ENCODE measurements at regions not wholly inside any gene's neighbourhood (a gene's known extent, or its start where the extent isn't known, plus 50 kb on each side); places are given as distances from the start of the nearest gene placed in this dataset.

DNA sequence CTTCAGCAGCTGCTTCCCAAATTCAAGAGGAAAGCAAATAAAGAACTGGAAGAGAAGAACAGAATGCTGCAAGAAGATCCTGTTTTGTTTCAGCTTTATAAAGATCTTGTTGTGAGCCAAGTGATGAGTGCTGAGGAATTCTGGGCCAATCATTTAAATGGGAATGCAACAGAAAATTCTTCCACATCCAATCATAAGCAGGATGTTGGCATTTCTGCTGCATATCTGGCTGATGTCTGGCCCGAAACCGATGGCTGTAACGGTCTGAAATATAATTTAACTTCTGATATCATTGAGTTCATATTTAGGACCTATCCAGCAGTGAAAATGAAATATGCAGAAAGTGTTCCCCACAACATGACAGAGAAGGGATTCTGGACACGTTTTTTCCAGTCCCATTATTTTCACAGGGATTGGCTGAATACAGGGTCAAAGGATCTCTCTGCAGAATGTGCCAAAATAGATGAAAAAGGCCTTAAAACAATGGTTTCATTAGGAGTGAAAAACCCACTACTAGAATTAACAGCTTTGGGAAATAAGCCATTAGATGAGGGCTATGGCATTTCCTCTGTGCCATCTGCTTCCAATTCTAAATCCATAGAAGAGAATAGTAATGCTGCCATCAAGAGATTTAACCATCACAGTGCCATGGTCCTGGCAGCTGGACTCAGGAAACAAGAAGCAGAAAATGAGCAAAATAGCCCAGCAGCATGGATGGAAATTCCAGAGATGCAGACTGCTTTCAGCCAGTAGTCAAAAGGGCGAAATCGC, 175.6 kb downstream of the MC4R start:
- TF ChIP-seq, protein P1, sequence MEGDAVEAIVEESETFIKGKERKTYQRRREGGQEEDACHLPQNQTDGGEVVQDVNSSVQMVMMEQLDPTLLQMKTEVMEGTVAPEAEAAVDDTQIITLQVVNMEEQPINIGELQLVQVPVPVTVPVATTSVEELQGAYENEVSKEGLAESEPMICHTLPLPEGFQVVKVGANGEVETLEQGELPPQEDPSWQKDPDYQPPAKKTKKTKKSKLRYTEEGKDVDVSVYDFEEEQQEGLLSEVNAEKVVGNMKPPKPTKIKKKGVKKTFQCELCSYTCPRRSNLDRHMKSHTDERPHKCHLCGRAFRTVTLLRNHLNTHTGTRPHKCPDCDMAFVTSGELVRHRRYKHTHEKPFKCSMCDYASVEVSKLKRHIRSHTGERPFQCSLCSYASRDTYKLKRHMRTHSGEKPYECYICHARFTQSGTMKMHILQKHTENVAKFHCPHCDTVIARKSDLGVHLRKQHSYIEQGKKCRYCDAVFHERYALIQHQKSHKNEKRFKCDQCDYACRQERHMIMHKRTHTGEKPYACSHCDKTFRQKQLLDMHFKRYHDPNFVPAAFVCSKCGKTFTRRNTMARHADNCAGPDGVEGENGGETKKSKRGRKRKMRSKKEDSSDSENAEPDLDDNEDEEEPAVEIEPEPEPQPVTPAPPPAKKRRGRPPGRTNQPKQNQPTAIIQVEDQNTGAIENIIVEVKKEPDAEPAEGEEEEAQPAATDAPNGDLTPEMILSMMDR (conservative IDR thresholded peaks at IDR 0.05; ENCODE audit: low read depth, low read length) = no peak
- TF ChIP-seq EZH2phosphoT487 (IDR thresholded peaks at IDR 0.05; ENCODE audit: borderline replicate concordance, low read length) (no peak), EZH2 (IDR thresholded peaks at IDR 0.05; ENCODE audit: low read length, unreplicated experiment) (no peak)
